ENCODE measurements at regions not wholly inside any gene's neighbourhood (a gene's known extent, or its start where the extent isn't known, plus 50 kb on each side); places are given as distances from the start of the nearest gene placed in this dataset.

DNA sequence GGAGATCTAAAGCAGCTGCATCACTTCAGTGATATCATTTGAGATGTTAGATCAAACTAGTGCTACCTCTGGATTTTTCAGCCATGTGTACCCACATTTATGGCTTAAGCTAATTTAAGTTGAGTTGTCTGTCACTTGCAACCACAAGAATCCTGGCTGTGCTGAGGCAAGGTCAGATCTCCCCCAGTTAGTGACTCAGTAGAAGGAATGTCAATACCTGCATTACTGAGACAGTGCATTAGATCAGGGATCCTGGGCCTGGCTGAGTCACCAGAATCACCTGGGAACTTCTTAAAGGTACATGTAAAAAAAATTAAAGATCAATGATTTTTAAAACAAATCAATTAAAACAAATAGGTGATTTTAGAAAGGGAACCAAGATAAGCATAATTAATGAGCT is 84.6 kb upstream of the GRIN2B start:
- DNase-seq (ENCODE audit: low spot score), result peak; percentile 68
- POLR2A ChIA-PET (ENCODE audit: low non-redundant PET), result no interaction called here
- TF ChIP-seq, protein P1, sequence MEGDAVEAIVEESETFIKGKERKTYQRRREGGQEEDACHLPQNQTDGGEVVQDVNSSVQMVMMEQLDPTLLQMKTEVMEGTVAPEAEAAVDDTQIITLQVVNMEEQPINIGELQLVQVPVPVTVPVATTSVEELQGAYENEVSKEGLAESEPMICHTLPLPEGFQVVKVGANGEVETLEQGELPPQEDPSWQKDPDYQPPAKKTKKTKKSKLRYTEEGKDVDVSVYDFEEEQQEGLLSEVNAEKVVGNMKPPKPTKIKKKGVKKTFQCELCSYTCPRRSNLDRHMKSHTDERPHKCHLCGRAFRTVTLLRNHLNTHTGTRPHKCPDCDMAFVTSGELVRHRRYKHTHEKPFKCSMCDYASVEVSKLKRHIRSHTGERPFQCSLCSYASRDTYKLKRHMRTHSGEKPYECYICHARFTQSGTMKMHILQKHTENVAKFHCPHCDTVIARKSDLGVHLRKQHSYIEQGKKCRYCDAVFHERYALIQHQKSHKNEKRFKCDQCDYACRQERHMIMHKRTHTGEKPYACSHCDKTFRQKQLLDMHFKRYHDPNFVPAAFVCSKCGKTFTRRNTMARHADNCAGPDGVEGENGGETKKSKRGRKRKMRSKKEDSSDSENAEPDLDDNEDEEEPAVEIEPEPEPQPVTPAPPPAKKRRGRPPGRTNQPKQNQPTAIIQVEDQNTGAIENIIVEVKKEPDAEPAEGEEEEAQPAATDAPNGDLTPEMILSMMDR (conservative IDR thresholded peaks at IDR 0.05; ENCODE audit: low read depth), result no peak
- CTCF ChIA-PET, result no interaction called here
- H3K27ac ChIP-seq, result no peak overlapping the region

GRCh38 chr12:14068961-14069360 is 87.6 kb upstream of the GRIN2B start:
- no peak for DNase-seq (ENCODE audit: low spot score)
- CTCF ChIA-PET, result no interaction called here
- POLR2A ChIA-PET (ENCODE audit: low non-redundant PET), result no interaction called here
- no peak overlapping the region for H3K27ac ChIP-seq
- TF ChIP-seq, protein P1 (conservative IDR thresholded peaks at IDR 0.05; ENCODE audit: low read depth), result no peak

- H3K27ac ChIP-seq, result no peak overlapping the region
- ChIA-PET CTCF (no interaction called here), POLR2A (ENCODE audit: low non-redundant PET) (no interaction called here)
- TF ChIP-seq, protein P1 (conservative IDR thresholded peaks at IDR 0.05; ENCODE audit: low read depth), result no peak
- no peak for DNase-seq (ENCODE audit: low spot score)
Observed at GRCh38 chr12:14071833-14072232, 90.4 kb upstream of the GRIN2B start.

GRCh38 chr12:14072987-14073386 is 91.6 kb upstream of the GRIN2B start:
- ChIA-PET POLR2A (ENCODE audit: low non-redundant PET) (interaction anchor here (0.5 kb wide), 1 partner anchor 471 kb away, joined by 3 read pairs; no protein-coding TSS in a partner anchor), CTCF (no interaction called here)
- TF ChIP-seq, protein P1 (conservative IDR thresholded peaks at IDR 0.05; ENCODE audit: low read depth), result no peak
- H3K27ac ChIP-seq, result no peak overlapping the region
- DNase-seq (ENCODE audit: low spot score), result no peak

- DNase-seq (ENCODE audit: low spot score), result no peak
- TF ChIP-seq, protein P1 (conservative IDR thresholded peaks at IDR 0.05; ENCODE audit: low read depth), result no peak
- ChIA-PET POLR2A (ENCODE audit: low non-redundant PET) (no interaction called here), CTCF (no interaction called here)
- no peak overlapping the region for H3K27ac ChIP-seq
Observed at GRCh38 chr12:14075797-14076393, 94.5 kb upstream of the GRIN2B start.

DNA sequence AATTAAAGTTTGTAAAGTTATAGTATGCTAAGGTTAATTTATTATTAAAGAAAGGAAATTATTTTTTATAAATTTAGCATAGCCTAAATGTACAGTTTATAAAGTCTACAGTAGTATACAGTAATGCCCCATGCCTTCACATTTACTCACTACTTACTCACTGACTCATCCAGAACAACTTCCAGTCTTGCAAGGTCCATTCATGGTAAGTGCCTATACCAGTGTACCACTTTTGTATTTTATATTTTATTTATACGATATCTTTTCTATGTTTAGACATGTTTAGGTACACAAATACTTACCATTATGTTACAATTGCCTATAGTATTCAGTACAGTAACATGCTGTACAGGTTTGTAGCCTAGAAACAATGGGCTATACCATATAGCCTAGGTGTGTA is 95.1 kb upstream of the GRIN2B start:
- ChIA-PET CTCF (no interaction called here), POLR2A (ENCODE audit: low non-redundant PET) (no interaction called here)
- no peak for DNase-seq (ENCODE audit: low spot score)
- TF ChIP-seq, protein P1 (conservative IDR thresholded peaks at IDR 0.05; ENCODE audit: low read depth), result no peak
- H3K27ac ChIP-seq, result no peak overlapping the region

Data from RWPE1 (cell line).